A549 (cell line): ENCODE measurements at regions not wholly inside any gene's neighbourhood (a gene's known extent, or its start where the extent isn't known, plus 50 kb on each side); places are given as distances from the start of the nearest gene placed in this dataset.

Source experiments
- CBX2 ChIP-seq: fragments of 200-600 bp; sonication (generic); IDR thresholded peaks from 2 replicates; pipeline ENCODE4 v1.6.1; 2016; ENCODE audit warnings: low read depth, mild to moderate bottlenecking, borderline replicate concordance
- HOXA7 ChIP-seq: fragments of 250-450 bp; sonication (Bioruptor Pico); IDR thresholded peaks from 2 replicates; pipeline ENCODE4 v1.5.0; 2020; ENCODE audit warnings: mild to moderate bottlenecking, moderate library complexity
- JUNB ChIP-seq: fragments of >200 bp; sonication (Bioruptor Twin); formaldehyde crosslinking; IDR thresholded peaks from 2 replicates; pipeline ENCODE4 v1.6.1; 2016
- KDM1A ChIP-seq: fragments of 200-600 bp; sonication (generic); IDR thresholded peaks from 2 replicates; pipeline ENCODE4 v1.6.1; 2016; ENCODE audit warnings: low read depth, mild to moderate bottlenecking
- MYC ChIP-seq: IDR thresholded peaks from 2 replicates; pipeline ENCODE4 v1.6.1; 2012; ENCODE audit warnings: mild to moderate bottlenecking, inconsistent platforms, low read length, improper control_type of control experiment, borderline replicate concordance
- POLR2A ChIP-seq: IDR thresholded peaks from 2 replicates; pipeline ENCODE4 v1.6.1; 2012; ENCODE audit warnings: mild to moderate bottlenecking, low read length
- RAD21 ChIP-seq, 2 experiments: fragments of >200 bp in 1 of 2; sonication (Bioruptor Twin) in 1 of 2; formaldehyde crosslinking in 1 of 2; IDR thresholded peaks in 1 of 2; conservative IDR thresholded peaks in 1 of 2; 2 replicates in 1 of 2; 3 replicates in 1 of 2; pipeline ENCODE4 v1.6.1; 2012 to 2018; ENCODE audit warnings: inconsistent platforms in 1 of 2
- RARB ChIP-seq: fragments of 250-450 bp; sonication (Bioruptor Pico); IDR thresholded peaks from 2 replicates; pipeline ENCODE4 v1.8.0; 2021; ENCODE audit warnings: mild to moderate bottlenecking, moderate library complexity
- REST ChIP-seq: fragments of 200-600 bp; sonication (generic); IDR thresholded peaks from 2 replicates; pipeline ENCODE4 v1.6.1; 2016; ENCODE audit warnings: antibody characterized with exemption, mild to moderate bottlenecking, moderate library complexity
- ZFP36 ChIP-seq: fragments of 450-650 bp; IDR thresholded peaks from 2 replicates; pipeline ENCODE4 v1.6.1; 2014; ENCODE audit warnings: borderline replicate concordance; ENCODE audit not compliant: partially characterized antibody
- TF ChIP-seq, protein P1 (sequence below): fragments of 450-650 bp; IDR thresholded peaks from 2 replicates; pipeline ENCODE4 v1.6.1; 2014; ENCODE audit warnings: antibody characterized with exemption
- TF ChIP-seq, protein P2 (sequence below): fragments of >200 bp; sonication (Bioruptor Twin); formaldehyde crosslinking; IDR thresholded peaks from 3 replicates; pipeline ENCODE4 v1.5.1; 2016

- TF ChIP-seq ZFP36 (no peak), JUNB (no peak), HOXA7 (no peak), RARB (CRISPR knock-in tag) (no peak), MYC (no peak), KDM1A (no peak), POLR2A (no peak), RAD21 (conservative IDR thresholded peaks at IDR 0.05 in 1 of 2, IDR thresholded peaks at IDR 0.05 in 1 of 2) (no peak), CBX2 (no peak), REST (no peak)
- TF ChIP-seq, protein P1, sequence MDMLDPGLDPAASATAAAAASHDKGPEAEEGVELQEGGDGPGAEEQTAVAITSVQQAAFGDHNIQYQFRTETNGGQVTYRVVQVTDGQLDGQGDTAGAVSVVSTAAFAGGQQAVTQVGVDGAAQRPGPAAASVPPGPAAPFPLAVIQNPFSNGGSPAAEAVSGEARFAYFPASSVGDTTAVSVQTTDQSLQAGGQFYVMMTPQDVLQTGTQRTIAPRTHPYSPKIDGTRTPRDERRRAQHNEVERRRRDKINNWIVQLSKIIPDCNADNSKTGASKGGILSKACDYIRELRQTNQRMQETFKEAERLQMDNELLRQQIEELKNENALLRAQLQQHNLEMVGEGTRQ = no peak
- TF ChIP-seq, protein P2, sequence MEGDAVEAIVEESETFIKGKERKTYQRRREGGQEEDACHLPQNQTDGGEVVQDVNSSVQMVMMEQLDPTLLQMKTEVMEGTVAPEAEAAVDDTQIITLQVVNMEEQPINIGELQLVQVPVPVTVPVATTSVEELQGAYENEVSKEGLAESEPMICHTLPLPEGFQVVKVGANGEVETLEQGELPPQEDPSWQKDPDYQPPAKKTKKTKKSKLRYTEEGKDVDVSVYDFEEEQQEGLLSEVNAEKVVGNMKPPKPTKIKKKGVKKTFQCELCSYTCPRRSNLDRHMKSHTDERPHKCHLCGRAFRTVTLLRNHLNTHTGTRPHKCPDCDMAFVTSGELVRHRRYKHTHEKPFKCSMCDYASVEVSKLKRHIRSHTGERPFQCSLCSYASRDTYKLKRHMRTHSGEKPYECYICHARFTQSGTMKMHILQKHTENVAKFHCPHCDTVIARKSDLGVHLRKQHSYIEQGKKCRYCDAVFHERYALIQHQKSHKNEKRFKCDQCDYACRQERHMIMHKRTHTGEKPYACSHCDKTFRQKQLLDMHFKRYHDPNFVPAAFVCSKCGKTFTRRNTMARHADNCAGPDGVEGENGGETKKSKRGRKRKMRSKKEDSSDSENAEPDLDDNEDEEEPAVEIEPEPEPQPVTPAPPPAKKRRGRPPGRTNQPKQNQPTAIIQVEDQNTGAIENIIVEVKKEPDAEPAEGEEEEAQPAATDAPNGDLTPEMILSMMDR = no peak
Measured at GRCh38 chr22:48743601-48744282, 1083.9 kb downstream of the BRD1 start.
